NCI-H2107 treated with DMSO at 0.1 percent for 48 hours (cell line): ENCODE measurements at regions not wholly inside any gene's neighbourhood (a gene's known extent, or its start where the extent isn't known, plus 50 kb on each side); places are given as distances from the start of the nearest gene placed in this dataset.

Source experiments
- DNase-seq: peaks from one replicate; lab custom pipeline; 2025; ENCODE audit not compliant: unreplicated experiment; lab: John Stamatoyannopoulos, UW

DNA sequence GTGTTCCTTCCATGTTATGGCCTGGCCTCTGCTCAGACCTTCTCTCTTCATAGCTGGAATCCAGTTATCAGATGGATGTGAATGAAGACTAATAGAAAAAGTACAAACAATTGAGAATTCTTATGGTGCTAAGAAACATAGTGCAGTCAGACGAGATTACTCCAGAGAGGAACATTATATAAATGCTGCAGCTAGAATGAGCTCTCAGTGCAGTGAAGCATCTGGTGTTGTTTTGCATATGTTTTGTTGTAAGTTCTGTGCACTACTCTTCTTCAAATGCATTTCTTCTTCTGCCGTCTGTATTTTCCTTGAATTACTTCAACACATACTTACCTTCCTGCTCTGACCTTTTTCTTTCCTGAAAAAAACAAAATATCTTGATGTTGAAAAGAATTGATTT is 602.4 kb upstream of the CDH18 start:
- no peak for DNase-seq

DNA sequence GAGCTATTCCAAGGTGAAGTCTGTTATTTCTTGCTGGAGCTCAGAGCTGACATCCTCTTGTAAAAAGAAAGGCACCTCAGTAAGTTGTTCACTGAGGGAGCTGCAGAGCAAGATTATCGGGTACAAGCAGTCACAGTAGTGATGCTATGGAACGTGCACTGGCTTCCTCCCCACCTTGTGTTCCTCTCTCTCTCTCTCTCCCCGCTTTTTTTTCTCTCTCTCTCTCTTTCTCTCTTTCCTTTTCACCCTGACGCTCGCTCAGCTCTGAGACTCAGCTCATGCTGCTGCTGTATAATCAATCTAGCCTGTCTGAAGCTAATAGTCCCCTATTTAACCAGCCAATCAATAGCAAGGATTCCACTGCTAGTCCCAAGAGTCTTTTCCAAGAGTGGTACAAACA is 587.6 kb upstream of the CDH18 start:
- no peak for DNase-seq

DNA sequence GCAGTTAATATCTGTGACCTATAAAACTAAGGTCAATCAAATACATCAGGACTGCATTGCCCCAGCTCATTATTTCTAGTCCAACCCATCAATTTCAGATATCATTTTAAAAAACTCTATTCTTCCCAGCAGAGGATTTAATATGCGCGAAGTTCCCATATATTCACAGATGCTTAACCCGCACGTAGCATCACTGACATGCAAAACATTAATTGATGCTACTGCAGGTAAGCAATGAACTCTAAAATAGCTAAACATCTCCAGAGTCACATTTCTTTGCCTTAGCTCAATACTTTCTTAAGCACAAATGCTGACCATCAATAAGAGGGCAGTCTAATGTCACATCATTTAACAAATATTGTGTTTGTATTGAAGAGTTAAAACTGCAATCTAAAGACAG is 586.6 kb upstream of the CDH18 start:
- DNase-seq: no peak

DNA sequence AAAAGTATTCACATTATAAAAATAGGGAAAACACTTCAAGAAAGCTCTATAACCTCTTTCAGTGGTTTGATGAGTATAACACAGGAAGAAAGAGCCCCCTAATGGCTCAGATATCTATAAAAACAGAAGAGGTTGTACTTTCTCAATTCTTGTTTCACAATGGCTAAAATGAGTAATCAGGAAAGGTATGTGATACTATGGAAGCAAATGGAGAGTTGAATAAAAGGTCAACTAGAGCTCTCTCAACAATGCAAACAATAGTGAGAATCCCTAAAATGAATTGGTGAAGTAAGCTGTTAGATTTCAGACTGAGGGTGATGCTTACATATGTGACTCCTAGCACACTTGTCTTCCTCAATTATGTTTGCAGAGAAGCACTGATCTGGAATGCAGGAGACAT is 584.6 kb upstream of the CDH18 start:
- no peak for DNase-seq

DNA sequence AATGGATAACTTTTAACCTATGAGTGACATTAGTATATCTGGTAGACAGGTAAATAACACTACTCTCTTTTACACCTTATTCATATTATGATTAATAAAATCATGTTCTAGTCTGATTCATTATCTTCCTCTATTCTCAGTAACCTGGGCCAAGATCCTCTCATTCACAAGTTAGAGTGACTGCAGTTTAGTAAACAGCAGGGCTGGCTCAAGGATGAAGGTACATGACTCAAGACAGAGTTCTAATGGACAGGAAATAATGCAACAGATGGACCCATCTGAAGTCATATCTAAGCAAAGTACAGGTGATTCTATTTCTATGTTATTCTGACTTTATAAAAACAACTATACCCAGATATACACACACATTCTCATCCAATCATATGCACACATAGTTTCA is 582.5 kb upstream of the CDH18 start:
- DNase-seq: no peak

GRCh38 chr5:20562544-20562943 is 574.5 kb upstream of the CDH18 start:
- no peak for DNase-seq

DNA sequence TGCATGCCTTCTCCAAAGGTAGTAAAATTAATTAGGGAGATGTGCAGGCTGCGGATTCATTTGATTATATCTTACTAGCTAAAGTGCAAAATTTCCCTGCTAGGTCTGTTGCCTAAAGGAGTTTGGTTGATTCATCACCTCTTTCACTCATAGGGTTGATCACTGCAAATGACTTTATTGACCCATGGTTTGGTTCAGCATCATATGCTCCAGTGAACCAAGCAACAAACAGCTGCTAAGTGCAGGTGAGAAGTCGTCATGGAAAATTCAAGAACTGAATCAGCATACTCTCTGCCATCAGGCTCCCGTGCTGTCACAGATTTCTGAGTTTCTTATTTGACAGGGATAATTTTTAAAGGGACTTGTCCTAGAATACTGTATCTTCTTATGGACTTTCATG is 571.8 kb upstream of the CDH18 start:
- no peak for DNase-seq

DNA sequence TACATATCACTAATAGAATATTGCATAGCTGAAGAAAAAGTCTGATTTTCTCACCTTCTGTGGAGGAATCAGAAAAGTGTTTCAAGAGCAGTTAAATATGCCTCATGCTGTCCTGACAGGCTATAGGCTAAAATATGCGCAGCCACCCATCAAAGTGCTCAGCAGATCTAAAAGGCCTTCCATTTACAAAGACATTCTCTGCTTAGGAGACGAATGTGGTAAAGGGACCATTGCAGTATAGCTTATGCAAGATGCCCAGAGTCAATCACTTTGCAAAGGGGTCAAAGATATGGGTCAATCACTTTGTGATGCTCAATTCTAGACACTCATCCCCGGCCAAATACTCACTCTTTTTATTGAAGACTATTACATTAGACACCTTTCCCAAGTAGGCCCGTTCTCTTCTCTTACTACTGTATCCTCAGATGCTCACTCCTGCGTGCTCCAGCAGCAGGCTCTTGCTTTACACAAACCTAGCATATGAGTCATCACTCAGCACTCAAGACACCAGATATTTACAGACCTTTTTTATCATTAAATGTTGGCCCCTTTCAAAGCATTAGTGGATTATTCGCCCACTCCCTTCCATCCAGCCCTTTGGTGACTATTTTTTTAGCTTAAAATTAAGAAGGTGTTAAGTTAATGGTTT is 568.2 kb upstream of the CDH18 start:
- DNase-seq: no peak

- DNase-seq: no peak
Observed at GRCh38 chr5:20555034-20555433, 567.0 kb upstream of the CDH18 start.

DNA sequence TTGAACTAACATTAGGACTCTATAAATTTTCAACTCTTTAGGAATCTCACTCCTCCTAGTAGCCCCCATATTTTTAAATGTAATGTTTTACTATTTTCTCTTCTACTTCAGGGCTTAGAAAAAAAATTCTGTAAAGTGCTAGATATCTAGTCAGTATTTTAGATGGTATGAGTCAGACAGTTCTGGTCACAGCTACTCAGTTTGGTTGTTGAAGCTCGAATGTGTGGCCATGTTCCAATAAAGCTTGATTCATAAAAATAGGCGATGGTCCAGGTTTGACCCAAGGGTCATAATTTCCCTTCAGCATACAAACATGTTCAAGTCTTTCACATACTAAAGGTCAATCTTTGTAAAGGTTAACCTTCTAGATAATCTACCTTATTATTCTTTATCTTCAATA is 566.0 kb upstream of the CDH18 start:
- DNase-seq: no peak

DNA sequence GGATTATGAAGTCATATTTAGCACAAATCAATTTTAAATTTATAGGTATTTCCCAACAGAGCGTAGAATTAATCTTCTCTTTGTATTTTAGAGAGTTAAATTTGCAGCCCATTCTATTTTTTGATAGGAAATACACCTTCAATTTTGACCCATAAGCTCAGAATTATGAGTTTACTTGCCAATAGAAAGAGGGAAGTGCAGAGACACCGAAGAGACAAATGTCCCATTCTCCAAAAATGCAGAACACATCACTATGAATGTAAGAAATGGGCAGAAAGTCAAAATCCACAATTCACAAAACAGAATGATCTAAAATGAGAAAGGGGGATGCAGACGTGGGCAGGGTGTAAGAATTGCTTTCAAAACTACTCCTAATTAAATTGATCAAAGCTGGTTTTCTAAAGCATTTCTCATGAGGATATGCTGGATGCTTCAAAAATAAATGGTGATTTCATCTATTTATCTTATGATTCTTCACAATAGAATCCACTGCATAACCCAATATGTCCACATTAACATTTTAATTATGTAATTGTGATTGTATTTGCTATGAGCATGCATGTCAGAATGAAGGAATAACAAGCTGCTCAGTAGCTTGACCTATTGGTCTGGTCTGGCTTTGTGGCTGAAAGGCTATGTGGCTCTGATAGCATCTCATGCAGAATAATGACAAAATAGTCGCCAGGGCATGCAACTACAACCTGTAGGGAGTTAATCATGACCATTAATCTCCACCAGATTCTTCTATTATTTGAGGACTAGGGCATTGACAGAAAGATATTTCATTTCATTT is 550.1 kb upstream of the CDH18 start:
- no peak for DNase-seq

GRCh38 chr5:20536813-20537212 is 548.8 kb upstream of the CDH18 start:
- no peak for DNase-seq

DNA sequence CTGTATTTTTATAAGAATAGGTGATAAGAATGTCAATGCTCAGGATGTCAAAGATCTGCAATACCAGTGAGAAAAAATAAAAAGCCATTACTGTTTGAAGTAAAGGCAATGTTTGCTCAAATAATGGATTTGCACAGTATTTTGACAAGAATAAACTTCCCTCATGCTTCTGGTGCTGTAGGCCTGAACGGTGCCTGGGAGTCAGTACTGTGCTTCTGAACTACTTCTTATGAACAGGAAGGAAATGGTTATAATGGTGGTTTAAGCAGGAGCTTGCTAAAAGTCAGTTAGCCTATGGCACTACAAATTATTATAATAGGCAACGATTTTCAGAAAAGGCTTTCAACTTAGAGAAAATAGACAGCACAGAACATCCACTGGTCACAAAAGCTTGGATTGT is 548.3 kb upstream of the CDH18 start:
- DNase-seq: no peak

DNA sequence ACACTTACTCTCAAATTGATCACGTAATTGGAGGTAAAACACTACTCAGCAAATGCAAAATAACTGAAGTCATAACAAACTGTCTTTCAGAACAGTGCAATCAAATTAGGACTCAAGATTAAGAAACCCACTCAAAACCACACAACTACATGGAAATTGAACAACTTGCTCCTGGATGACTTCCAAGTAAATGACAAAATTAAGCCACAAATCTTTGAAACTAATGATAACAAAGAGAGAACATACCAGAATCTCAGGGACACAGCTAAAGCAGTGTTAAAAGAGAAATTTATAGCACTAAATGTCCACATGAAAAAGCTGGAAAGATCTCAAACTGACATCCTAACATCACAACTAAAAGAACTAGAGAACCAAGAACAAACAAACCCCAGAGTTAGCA is 540.5 kb upstream of the CDH18 start:
- no peak for DNase-seq

- no peak for DNase-seq
Observed at GRCh38 chr5:20524991-20525529, 537.1 kb upstream of the CDH18 start.

GRCh38 chr5:20522905-20523482 is 535.0 kb upstream of the CDH18 start:
- DNase-seq: no peak

DNA sequence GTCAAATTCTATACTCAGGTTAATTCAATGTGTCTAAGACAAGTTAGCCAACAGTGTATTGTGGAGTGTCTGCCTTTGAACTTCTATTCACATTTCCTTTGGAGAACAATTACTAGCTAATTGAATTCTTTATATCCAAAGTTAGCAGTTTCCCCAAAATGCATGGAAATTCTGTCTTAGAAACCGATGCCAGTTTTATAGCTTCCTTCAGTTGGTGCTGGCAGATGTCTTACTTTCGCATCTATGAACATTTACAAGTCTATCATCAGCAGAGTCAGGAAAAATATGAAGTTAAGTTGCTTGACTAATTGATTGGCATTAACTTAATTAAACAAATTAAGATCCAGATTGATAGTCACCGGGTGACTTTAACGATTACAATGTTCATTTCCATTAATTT is 527.6 kb upstream of the CDH18 start:
- DNase-seq: no peak

DNA sequence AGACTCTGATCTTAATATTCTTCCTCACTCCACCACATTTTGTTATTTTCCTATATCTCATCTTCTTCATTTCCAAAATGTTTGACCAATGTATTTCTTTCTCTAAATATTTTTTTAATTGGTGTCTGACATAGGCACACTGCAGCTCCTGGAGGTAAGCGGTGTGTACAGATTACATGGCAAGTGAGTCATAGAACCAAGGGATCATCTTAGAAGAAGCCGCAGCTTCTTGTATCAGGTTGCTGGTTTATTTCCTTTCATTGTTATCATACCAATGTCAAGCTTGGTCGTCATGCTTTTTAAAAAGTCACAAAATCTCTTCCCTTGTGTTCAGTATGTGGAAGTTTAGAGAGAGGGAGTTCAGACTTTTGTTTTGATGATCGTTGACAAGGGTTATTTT is 526.1 kb upstream of the CDH18 start:
- no peak for DNase-seq

DNA sequence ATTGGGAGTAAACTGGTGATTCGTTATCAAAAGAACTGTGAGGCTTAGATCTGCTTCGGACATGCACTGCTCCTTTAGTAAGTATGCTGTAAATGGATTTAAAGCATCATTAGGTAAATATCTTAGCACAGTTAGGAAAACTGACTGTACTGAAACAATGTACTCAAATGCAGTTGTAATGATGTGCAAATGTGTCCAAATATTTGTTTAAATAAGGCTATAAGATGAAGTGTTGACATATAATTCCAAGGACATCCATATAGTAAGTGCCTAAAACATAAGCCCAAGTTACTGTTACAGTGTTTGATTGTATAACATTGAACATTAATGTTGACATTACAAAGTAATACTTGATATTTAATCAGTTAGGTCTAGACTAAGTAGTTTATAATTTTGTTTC is 512.5 kb upstream of the CDH18 start:
- DNase-seq: no peak

GRCh38 chr5:20498926-20499325 is 510.9 kb upstream of the CDH18 start:
- no peak for DNase-seq

GRCh38 chr5:20498102-20498501 is 510.1 kb upstream of the CDH18 start:
- DNase-seq: no peak

DNA sequence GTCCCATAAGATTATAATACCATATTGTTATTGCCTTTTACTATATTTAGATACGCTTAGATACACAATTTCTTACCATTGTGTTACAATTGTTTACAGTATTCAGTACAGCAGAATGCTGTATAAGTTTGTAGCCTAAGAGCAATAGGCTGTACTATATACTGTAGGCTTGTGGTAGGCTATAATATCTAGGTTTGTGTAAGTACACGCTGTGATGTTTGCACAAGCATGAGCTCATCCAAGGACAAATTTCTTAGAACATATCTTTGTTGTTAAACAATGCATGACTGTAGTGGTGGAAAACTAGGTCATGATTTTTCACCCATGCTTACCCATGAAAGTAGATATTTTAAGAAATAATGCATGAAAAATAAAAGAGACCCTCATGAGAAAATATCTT is 509.4 kb upstream of the CDH18 start:
- DNase-seq: no peak
